SK-N-MC (cell line): ENCODE measurements at regions not wholly inside any gene's neighbourhood (a gene's known extent, or its start where the extent isn't known, plus 50 kb on each side); places are given as distances from the start of the nearest gene placed in this dataset.

Experiments used
- EZH2 ChIP-seq: fragments of 200-600 bp; sonication (generic); IDR thresholded peaks from one replicate; pipeline ENCODE4 v1.6.1; 2017; ENCODE audit warnings: antibody characterized with exemption
- FOXP2 ChIP-seq: optimal IDR thresholded peaks from 2 replicates; pipeline ENCODE3; 2011; ENCODE audit warnings: mild to moderate bottlenecking, moderate library complexity; ENCODE audit not compliant: insufficient read depth; ENCODE audit errors: extremely low read length, control extremely low read depth
- POLR2AphosphoS5 ChIP-seq: IDR thresholded peaks from 2 replicates; pipeline ENCODE4 v1.6.1; 2012; ENCODE audit warnings: mild to moderate bottlenecking, low read depth, low read length, borderline replicate concordance

- TF ChIP-seq EZH2 = no peak
- no peak for TF ChIP-seq POLR2AphosphoS5
- TF ChIP-seq FOXP2 = no peak
Measured at GRCh38 chr15:61721418-61721817, 338.8 kb downstream of the VPS13C start.
